AML-193 (cell line): ENCODE measurements at regions not wholly inside any gene's neighbourhood (a gene's known extent, or its start where the extent isn't known, plus 50 kb on each side); places are given as distances from the start of the nearest gene placed in this dataset.

Source experiments
- DNase-seq, 2 experiments: peaks; one replicate each; lab custom pipeline; 2025; lab: John Stamatoyannopoulos, UW

DNA sequence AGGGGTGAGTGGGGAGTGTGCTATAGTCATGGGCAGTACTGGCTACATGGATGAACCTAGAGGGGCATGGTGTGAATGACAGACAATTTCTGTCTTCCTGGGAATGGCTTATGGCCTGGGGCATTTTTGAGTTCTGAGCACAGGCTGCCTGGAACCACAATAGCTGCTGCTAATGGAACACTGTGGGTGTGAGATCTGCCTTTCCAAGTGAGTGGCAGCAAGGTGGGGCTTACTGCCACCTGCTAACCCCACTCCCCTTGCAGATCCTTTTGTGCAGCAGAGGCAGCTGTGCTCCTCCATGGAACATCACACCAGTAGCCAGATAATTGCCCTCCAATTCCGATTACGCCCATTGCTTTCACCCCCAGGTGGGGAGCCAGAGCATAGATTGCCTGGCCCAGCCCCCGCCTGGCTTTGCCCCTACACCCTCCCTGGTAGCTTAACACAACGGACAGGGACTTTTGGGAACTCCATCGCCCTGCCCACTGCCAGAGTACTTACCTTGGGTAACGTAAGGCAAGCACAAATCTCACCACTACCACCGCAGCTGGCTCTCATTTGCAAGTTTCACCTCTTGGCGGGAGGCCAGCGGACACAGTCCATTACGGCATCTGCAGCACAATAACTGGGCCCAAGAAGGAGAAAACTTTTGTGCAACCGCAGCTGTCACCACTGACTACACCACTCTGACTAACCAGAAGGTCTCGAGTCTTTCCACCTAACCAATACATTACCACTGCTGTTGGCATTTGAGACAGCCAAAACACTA is 421.2 kb upstream of the NWD2 start:
- DNase-seq: no peak

- no peak for DNase-seq
Observed at GRCh38 chr4:36824682-36825081, 419.9 kb upstream of the NWD2 start.

- no peak for DNase-seq
Observed at GRCh38 chr4:36835246-36835645, 409.3 kb upstream of the NWD2 start.

- DNase-seq: no peak
Observed at GRCh38 chr4:36841583-36842326, 402.8 kb upstream of the NWD2 start.

DNA sequence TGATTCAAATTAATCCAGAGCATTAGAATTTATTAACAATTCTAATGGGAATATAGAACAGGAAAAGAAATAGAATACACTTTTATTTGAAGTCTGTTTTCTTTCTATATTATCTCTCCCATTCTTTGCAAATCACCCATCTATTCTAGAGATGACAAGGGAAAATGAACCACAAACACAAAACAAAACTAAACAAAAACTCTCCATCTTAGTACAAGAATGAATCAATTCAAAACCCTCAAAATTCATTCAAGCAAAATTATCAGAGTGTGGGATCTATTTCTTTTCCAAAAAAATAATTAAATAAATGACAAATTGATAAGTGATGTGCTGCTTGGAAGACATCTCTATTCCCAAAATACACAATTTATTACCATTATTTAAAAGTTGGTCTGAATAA is 400.1 kb upstream of the NWD2 start:
- DNase-seq: no peak

DNA sequence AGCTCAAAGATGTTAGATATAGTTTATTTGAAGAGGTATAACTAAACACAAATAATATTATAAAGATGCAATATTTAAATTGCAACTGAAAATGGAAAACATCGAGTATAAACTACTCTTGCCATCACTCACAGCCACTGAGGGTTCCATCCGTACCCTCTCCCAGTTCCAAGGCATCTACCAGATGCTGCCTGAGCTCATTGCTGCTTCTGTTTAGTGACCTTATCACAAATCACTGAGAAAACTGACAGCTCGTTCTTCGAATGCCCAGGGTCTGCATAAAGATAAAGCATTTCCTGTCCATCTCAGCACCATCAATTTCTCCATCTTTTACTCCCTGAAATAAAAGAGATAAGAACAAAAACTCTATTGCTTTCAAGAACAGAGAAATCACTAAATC is 391.7 kb upstream of the NWD2 start:
- DNase-seq: no peak

- no peak for DNase-seq
Observed at GRCh38 chr4:36854554-36854953, 390.0 kb upstream of the NWD2 start.

- no peak for DNase-seq
Observed at GRCh38 chr4:36863601-36864000, 380.9 kb upstream of the NWD2 start.

- no peak for DNase-seq
Observed at GRCh38 chr4:36870121-36870520, 374.4 kb upstream of the NWD2 start.

GRCh38 chr4:36872679-36873078 is 371.9 kb upstream of the NWD2 start:
- no peak for DNase-seq

DNA sequence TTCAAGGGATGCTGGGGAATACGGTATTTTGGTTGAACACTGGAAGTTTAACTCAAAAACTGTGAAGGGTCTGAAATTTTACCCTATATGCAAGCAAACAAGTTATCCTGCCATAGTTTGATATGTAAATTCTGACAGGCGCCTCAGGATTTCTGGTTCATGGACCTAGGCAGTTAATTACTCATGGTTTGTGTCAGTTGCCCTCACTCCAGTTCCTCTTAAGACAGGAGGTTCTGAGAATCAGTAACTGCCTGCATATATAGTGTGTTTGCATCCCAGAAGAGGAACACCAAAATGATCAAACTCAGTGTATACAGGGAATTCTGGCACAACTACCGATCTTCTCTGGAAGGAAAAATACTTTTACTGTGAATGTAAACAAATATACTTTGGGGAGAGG is 360.4 kb upstream of the NWD2 start:
- no peak for DNase-seq

- no peak for DNase-seq
Observed at GRCh38 chr4:36891971-36892370, 352.6 kb upstream of the NWD2 start.

DNA sequence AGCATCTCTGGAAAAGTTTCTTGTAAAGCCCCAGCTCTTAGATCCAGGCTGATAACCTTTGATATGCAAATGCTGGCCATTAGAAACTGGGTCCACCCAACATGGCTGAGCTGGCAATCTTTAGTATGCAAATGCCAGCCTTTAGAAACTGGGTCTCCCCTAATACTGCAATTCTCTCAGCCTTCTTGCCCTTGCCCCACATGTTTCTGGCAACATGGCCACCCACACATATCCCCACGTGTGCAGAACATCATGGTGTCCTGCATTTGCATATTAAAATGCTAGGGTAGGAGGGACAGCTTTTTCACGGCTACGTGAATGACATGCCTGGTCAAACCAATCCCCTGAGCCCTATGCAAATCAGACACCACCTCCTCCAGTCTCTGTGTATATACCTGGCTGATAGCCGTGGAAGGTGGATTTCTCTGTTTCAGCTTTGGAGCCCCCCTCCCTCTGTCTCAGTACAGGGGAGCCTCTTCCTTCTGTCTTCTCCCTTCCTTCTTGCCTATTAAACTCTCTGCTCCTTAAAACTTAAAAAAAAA is 344.0 kb upstream of the NWD2 start:
- DNase-seq: no peak

DNA sequence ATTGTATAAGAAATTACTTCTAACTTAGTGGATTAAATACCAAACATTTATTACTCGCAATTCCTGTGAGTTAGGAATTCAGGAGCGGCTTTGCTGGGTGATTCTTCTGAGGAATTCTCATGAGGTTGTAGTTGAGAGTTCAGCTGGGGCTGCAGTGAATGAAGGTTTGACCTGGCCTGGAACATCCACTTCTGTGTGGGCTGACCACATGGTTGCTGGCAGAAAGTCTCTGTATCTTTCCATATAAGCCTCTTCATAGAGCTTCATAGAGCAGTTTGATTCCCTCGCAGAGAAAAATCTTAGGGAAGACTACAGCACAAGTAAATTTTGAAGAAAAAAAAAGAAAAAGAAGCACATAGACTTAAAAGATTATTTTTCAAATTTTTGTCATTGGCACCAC is 339.7 kb upstream of the NWD2 start:
- no peak for DNase-seq

DNA sequence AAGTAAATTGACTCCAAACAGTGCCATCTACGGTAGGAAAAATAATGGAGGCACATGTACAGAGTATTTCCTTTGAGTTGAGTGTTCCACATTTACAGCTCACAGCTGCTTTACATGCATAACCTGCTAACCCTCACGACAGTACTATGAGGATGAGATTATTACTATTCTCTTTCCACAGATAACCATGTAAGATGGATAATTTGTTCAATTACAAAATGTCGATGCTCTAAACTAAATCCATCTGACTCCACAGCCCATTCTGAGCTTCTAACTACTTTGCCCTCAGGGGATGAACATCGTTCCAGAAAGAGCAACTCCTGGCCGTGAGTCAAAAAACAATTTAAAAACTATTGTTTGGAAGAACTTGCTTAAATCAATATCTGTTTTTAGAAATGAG is 330.4 kb upstream of the NWD2 start:
- no peak for DNase-seq

DNA sequence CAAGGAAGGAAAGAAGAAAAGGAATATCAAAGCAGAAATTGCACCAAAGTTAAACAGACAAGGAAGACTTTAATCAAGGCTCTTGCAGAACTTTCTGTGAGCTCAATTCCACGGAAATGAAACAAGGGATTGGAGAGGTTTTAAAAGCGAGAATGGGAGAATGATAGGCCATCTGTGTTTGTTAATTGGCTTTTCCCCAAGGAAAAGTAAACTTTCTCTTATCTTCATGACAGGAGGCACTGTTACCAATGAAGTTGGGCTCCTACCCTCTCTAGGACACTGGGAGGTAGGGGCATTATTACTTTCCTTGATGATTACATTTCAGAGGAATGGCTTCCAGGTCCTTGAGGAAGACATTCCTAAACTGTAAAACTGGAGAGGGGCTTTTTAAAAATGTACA is 328.8 kb upstream of the NWD2 start:
- no peak for DNase-seq

DNA sequence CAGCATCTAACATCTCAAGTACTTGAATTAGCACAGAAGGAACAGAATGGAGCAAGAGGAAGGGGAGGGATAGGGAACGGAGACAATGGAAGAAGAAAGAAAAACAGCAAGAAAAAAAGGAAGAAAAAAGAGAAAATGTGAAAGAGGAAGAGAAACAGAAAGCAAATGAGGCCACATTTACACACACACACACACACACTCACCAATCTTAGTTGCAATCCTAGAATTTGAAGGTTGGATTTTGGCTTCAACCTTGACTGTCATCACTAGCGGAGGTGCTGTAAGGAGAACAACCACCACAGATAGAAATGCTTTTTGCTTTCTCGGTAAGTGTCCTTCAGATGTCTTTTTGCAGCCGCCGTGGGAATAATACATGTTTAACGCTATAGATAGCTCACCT is 327.1 kb upstream of the NWD2 start:
- no peak for DNase-seq

DNA sequence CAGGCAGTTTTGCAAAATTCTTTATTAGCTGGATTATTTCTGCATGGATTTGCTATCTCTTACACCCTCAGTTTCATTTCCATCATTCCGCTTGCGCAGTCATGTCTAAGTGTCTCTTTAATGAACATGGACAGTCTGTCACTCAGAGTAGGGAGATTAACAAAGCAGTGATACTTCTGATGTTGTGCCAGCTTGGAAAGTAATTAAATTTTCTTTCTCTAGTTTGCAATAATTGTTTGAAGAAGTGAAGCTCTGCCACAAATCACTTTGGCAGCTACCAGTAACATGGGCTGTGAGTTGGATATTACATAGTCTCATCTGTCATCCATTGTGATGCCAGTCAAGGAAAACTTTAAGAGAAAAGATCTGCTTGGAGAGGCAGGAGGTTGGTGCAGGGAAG is 324.8 kb upstream of the NWD2 start:
- no peak for DNase-seq

DNA sequence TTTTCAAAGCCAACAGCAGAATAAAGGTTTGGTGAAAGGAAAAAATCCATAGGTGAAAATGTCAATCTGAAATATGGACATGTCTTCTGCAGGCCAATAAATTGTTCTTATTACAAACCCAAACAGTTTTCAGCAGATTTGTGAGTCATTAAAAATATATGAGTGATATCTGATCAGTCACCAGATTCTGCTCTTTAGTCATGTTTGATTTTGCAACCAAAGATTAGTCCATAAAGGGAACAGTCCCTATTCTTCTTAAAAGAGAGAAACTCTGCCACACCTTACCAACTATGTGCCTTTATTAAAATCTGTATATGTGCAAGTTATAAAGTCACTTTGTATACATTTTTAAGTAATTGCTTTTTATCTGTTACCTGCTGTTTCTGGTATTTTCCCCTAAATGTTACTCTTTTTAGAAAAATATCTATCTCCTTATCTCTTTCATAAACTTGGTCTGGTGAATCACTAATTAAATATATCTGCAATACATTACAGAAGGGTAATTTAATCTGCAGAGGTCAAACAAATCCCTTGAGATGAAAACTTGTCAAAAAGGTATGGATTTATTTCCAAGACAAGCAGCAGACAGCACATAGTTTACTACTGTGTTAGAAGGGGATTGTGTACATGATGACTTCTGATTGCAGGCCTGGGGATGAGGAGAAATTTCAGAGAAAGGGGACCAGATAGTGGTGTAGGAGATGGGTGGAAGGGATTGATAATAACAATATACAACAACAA is 322.9 kb upstream of the NWD2 start:
- no peak for DNase-seq

GRCh38 chr4:36930562-36931111 is 313.9 kb upstream of the NWD2 start:
- DNase-seq: no peak

GRCh38 chr4:36944232-36944631 is 300.3 kb upstream of the NWD2 start:
- DNase-seq: no peak

GRCh38 chr4:36961420-36961819 is 283.1 kb upstream of the NWD2 start:
- DNase-seq: no peak
